OCI-LY1 (cell line): ENCODE measurements at regions not wholly inside any gene's neighbourhood (a gene's known extent, or its start where the extent isn't known, plus 50 kb on each side); places are given as distances from the start of the nearest gene placed in this dataset.

ENCODE experiments used
- EZH2 ChIP-seq: fragments of 200-600 bp; sonication (generic), shearing (Covaris generic); IDR thresholded peaks from 2 replicates; pipeline ENCODE4 v1.8.0; 2017; ENCODE audit warnings: borderline replicate concordance, mixed run types, mild to moderate bottlenecking, antibody characterized with exemption, low read length, moderate library complexity, mixed read lengths
- TF ChIP-seq, protein P1 (sequence below): fragments of 200-600 bp; sonication (generic), shearing (Covaris generic); IDR thresholded peaks from 2 replicates; pipeline ENCODE4 v1.5.1; 2017; ENCODE audit warnings: mild to moderate bottlenecking, antibody characterized with exemption, low read length, moderate library complexity, mixed read lengths

DNA sequence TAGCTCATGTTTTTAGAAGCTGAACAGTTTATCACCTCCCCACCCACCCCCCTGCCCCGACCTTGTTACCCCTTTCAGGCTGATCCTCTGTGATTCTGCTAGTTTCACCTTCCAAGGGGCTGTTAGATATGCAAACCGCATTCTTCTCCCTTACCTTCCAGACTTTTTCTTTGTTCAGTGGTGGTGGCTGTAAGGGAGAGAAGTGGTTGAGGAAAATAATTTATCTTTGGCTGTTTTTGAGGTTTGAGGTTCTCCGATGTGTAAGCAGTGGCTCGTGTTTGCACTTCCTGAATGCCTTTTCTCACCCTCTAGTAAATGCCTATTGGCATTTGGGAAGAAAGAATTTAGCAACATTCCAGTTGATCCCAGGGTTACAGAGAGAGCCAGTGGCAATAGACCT, 69.4 kb upstream of the KCNG1 start:
- TF ChIP-seq, protein P1, sequence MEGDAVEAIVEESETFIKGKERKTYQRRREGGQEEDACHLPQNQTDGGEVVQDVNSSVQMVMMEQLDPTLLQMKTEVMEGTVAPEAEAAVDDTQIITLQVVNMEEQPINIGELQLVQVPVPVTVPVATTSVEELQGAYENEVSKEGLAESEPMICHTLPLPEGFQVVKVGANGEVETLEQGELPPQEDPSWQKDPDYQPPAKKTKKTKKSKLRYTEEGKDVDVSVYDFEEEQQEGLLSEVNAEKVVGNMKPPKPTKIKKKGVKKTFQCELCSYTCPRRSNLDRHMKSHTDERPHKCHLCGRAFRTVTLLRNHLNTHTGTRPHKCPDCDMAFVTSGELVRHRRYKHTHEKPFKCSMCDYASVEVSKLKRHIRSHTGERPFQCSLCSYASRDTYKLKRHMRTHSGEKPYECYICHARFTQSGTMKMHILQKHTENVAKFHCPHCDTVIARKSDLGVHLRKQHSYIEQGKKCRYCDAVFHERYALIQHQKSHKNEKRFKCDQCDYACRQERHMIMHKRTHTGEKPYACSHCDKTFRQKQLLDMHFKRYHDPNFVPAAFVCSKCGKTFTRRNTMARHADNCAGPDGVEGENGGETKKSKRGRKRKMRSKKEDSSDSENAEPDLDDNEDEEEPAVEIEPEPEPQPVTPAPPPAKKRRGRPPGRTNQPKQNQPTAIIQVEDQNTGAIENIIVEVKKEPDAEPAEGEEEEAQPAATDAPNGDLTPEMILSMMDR, result no peak
- no peak for TF ChIP-seq EZH2
